Osteoblast (primary cell): ENCODE measurements at regions not wholly inside any gene's neighbourhood (a gene's known extent, or its start where the extent isn't known, plus 50 kb on each side); places are given as distances from the start of the nearest gene placed in this dataset.

ENCODE experiments used
- DNase-seq: peaks from one replicate; pipeline ENCODE4 v3.0.0; 2011; ENCODE audit warnings: low spot score, mixed read lengths; ENCODE audit not compliant: insufficient read length; ENCODE audit errors: missing footprints
- H2AFZ ChIP-seq: 2 replicates; pipeline ENCODE4 v1.6.0; 2011; ENCODE audit warnings: mild to moderate bottlenecking, low read length
- H3K27ac ChIP-seq: 2 replicates; pipeline ENCODE4 v1.5.1; 2011; ENCODE audit warnings: mild to moderate bottlenecking, low read depth, low read length, moderate library complexity
- H3K27me3 ChIP-seq: 2 replicates; pipeline ENCODE4 v1.6.0; 2012; ENCODE audit warnings: mild to moderate bottlenecking, control low read depth, inconsistent platforms, low read length, moderate library complexity; ENCODE audit not compliant: insufficient read depth
- H3K36me3 ChIP-seq: 2 replicates; pipeline ENCODE4 v1.5.1; 2011; ENCODE audit warnings: mild to moderate bottlenecking, low read length, control low read depth, moderate library complexity; ENCODE audit not compliant: insufficient read depth
- H3K4me1 ChIP-seq: 2 replicates; pipeline ENCODE4 v1.5.1; 2011; ENCODE audit warnings: mild to moderate bottlenecking, low read length, control low read depth, moderate library complexity; ENCODE audit not compliant: insufficient read depth
- H3K4me2 ChIP-seq: 2 replicates; pipeline ENCODE4 v1.6.0; 2011; ENCODE audit warnings: mild to moderate bottlenecking, low read length; ENCODE audit not compliant: insufficient read depth
- H3K4me3 ChIP-seq: fragments of 200-600 bp; sonication (generic); 3 replicates; pipeline ENCODE4 v1.5.1; 2012; ENCODE audit warnings: mild to moderate bottlenecking, low read length, inconsistent platforms; ENCODE audit not compliant: insufficient read depth
- H3K79me2 ChIP-seq: 2 replicates; pipeline ENCODE4 v1.6.0; 2012; ENCODE audit warnings: mild to moderate bottlenecking, low read length, control low read depth, inconsistent platforms; ENCODE audit not compliant: insufficient read depth
- H3K9me3 ChIP-seq: 2 replicates; pipeline ENCODE4 v1.5.1; 2011; ENCODE audit warnings: low read depth, low read length, control low read depth
- H4K20me1 ChIP-seq: 2 replicates; pipeline ENCODE4 v1.6.0; 2012; ENCODE audit warnings: mild to moderate bottlenecking, low read length, control low read depth; ENCODE audit not compliant: insufficient read depth
- TF ChIP-seq, protein P1 (sequence below): IDR thresholded peaks from 2 replicates; pipeline ENCODE4 v1.5.1; 2011; ENCODE audit warnings: mild to moderate bottlenecking, low read depth, low read length, moderate library complexity; ENCODE audit errors: extremely low read depth

- no peak overlapping the region for H3K4me2 ChIP-seq
- DNase-seq, result peak; percentile 44
- no peaks in the 10 kb centered on the region for H3K4me1 ChIP-seq
- H3K79me2 ChIP-seq, result no peaks in the 10 kb centered on the region
- no peak overlapping the region for H3K27ac ChIP-seq
- H2AFZ ChIP-seq, result no peak overlapping the region
- H3K36me3 ChIP-seq, result no peaks in the 10 kb centered on the region
- no peaks in the 10 kb centered on the region for H4K20me1 ChIP-seq
- TF ChIP-seq, protein P1, sequence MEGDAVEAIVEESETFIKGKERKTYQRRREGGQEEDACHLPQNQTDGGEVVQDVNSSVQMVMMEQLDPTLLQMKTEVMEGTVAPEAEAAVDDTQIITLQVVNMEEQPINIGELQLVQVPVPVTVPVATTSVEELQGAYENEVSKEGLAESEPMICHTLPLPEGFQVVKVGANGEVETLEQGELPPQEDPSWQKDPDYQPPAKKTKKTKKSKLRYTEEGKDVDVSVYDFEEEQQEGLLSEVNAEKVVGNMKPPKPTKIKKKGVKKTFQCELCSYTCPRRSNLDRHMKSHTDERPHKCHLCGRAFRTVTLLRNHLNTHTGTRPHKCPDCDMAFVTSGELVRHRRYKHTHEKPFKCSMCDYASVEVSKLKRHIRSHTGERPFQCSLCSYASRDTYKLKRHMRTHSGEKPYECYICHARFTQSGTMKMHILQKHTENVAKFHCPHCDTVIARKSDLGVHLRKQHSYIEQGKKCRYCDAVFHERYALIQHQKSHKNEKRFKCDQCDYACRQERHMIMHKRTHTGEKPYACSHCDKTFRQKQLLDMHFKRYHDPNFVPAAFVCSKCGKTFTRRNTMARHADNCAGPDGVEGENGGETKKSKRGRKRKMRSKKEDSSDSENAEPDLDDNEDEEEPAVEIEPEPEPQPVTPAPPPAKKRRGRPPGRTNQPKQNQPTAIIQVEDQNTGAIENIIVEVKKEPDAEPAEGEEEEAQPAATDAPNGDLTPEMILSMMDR, result no peak
- H3K9me3 ChIP-seq, result no peaks in the 10 kb centered on the region
- no peak overlapping the region for H3K4me3 ChIP-seq
- H3K27me3 ChIP-seq, result peaks cover 24% of the 10 kb centered on the region
Observed at GRCh38 chr12:47578836-47579235, 127.0 kb downstream of the RPAP3 start.

GRCh38 chr12:47577206-47577989, 128.4 kb downstream of the RPAP3 start:
- Histone ChIP-seq H3K79me2 (no peaks in the 10 kb centered on the region), H3K9me3 (no peaks in the 10 kb centered on the region), H3K27me3 (peaks cover 29% of the 10 kb centered on the region), H4K20me1 (no peaks in the 10 kb centered on the region), H3K27ac (no peak overlapping the region), H2AFZ (no peak overlapping the region), H3K4me2 (no peak overlapping the region), H3K4me3 (no peak overlapping the region), H3K36me3 (no peaks in the 10 kb centered on the region), H3K4me1 (no peaks in the 10 kb centered on the region)
- no peak for DNase-seq
- TF ChIP-seq, protein P1, result no peak

DNA sequence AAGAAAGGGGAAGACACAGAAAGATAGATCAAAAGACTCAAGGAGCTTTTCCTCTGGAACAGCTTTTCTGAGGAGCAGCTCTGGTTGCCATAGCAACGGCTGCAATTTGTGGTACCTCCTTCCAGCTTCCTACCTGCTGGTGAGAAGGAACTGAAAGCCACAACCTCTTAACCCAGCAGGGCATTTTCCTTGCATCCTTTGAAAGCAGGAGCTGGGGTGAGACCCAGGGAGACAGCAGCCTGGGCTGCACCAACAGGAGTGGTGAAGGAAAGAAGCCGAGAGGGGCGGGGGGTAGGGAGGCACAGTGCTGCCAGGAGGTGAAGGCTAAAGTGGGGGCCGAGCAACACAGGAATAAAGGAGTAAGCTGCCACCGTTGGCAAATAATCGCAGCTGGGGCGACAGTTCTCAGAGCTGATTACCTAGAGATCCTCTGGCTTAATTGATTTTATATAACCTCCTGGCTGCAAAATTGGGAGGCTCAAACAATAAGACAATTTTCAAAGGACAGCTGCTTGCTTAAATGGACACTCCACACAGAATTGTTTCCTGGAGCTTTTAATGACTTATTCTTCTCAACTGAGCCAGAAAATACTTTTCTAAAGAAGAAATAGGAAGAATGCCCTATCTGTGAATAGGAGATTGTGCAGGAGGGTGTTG, 129.4 kb downstream of the RPAP3 start:
- H3K27ac ChIP-seq, result no peak overlapping the region
- DNase-seq, result no peak
- H3K4me1 ChIP-seq, result no peaks in the 10 kb centered on the region
- H3K9me3 ChIP-seq, result no peaks in the 10 kb centered on the region
- TF ChIP-seq, protein P1, result no peak
- no peak overlapping the region for H2AFZ ChIP-seq
- H3K4me2 ChIP-seq, result no peak overlapping the region
- H3K36me3 ChIP-seq, result no peaks in the 10 kb centered on the region
- H3K79me2 ChIP-seq, result no peaks in the 10 kb centered on the region
- H3K27me3 ChIP-seq, result peaks cover 29% of the 10 kb centered on the region
- no peaks in the 10 kb centered on the region for H4K20me1 ChIP-seq
- H3K4me3 ChIP-seq, result no peak overlapping the region
